ENCODE measurements at regions not wholly inside any gene's neighbourhood (a gene's known extent, or its start where the extent isn't known, plus 50 kb on each side); places are given as distances from the start of the nearest gene placed in this dataset.

- Histone ChIP-seq H3K14ac (ENCODE audit: insufficient read length) (no peak overlapping the region), H3K23ac (ENCODE audit: insufficient read length) (no peak overlapping the region), H3K27me3 (replicated peaks in 1 of 4; ENCODE audit: control insufficient read depth in 3 of 4, extremely low read depth in 1 of 4, insufficient read depth in 3 of 4, low read length in 3 of 4) (no peaks in the 10 kb centered on the region; a peak in 1 of 7 replicates), H3K79me2 (ENCODE audit: control insufficient read depth in 1 of 2, insufficient read depth in 2 of 2, low read length in 2 of 2) (no peaks in the 10 kb centered on the region), H2AFZ (ENCODE audit: low read length) (0 out of 2 replicates have a peak overlapping the region, but pooled peaks have one; percentile 27), H3K18ac (ENCODE audit: extremely low read depth, low read length) (no peak overlapping the region), H2BK20ac (ENCODE audit: low read length) (no peak overlapping the region), H3K36me3 (ENCODE audit: control insufficient read depth in 2 of 4, insufficient read depth in 4 of 4, low read length in 3 of 4) (no peaks in the 10 kb centered on the region), H4K8ac (ENCODE audit: extremely low read depth, insufficient read depth, low read length) (no peak overlapping the region), H3K56ac (replicated peaks; ENCODE audit: insufficient read length, low read depth, low read length) (no peak overlapping the region), H2BK12ac (ENCODE audit: low read depth, low read length) (no peak overlapping the region), H3K79me1 (ENCODE audit: low read depth, low read length) (no peaks in the 10 kb centered on the region), H4K20me1 (replicated peaks in 1 of 2; ENCODE audit: control insufficient read depth in 1 of 2, insufficient read depth in 2 of 2, low read length in 2 of 2) (no peaks in the 10 kb centered on the region), H3K9ac (replicated peaks in 1 of 4; ENCODE audit: extremely low read depth in 1 of 4, low read depth in 3 of 4, low read length in 3 of 4) (no peak overlapping the region), H3K4me3 (ENCODE audit: extremely low read depth in 1 of 4, insufficient read depth in 2 of 4, low read depth in 3 of 4, low read length in 4 of 4) (no peak overlapping the region), H2BK5ac (ENCODE audit: low read depth, low read length) (no peak overlapping the region), H3K23me2 (ENCODE audit: low read depth, low read length) (no peaks in the 10 kb centered on the region), H2AK5ac (ENCODE audit: low read depth, low read length) (no peak overlapping the region; the same call in 1 of the 2 replicates), H2BK120ac (replicated peaks; ENCODE audit: low read depth, low read length) (no peak overlapping the region), H2BK15ac (ENCODE audit: low read length) (no peak overlapping the region), H3K4me1 (replicated peaks in 1 of 4; ENCODE audit: control insufficient read depth in 3 of 4, insufficient read depth in 4 of 4, low read length in 3 of 4) (peaks cover 0 to 10% (median 6%) of the 10 kb centered on the region in 4 experiments; a peak in 5 of 7 replicates), H4K5ac (ENCODE audit: insufficient read length, low read depth, low read length) (no peak overlapping the region), H3K4me2 (ENCODE audit: insufficient read depth in 1 of 2, low read depth in 2 of 2, low read length in 2 of 2) (no peak overlapping the region), H3K9me3 (ENCODE audit: insufficient read depth in 2 of 2, low read depth in 1 of 2, low read length in 1 of 2) (no peaks in the 10 kb centered on the region), H4K91ac (replicated peaks; ENCODE audit: insufficient read length, low read length) (peak overlapping the region; percentile 7), H3K27ac (ENCODE audit: low read depth, low read length) (no peak overlapping the region), H3K4ac (replicated peaks; ENCODE audit: insufficient read length, low read depth, low read length) (no peak overlapping the region)
- FAIRE-seq (no peak), DNase-seq (ENCODE audit: low read depth in 1 of 2, low spot score in 2 of 2) (no peak)
- ChIA-PET POLR2A (ENCODE audit: partially characterized antibody) (no interaction called here), CTCF (ENCODE audit: partially characterized antibody) (interaction anchor here (0.7 to 7.7 kb wide), 9 partner anchors 12 to 354 kb away, joined by 3 to 142 read pairs (median 4); no protein-coding TSS in a partner anchor)
- 74% methylated on average over 5 of the region's 5 CpGs; no CpG with 5 or more reads in 1 of the 2 experiments for WGBS, 2 experiments (ENCODE audit: extremely low coverage in 1 of 2, insufficient coverage in 1 of 2, insufficient read length in 1 of 2, insufficient replicate concordance in 2 of 2, low coverage in 1 of 2, low lambda C conversion rate in 2 of 2, missing lambda C conversion rate in 1 of 2)
- no peak for TF ChIP-seq RXRA (IDR thresholded peaks at IDR 0.05; ENCODE audit: insufficient read depth, low read depth, low read length)
- no peak for TF ChIP-seq YY1 (IDR thresholded peaks at IDR 0.05; ENCODE audit: low read depth, low read length)
- TF ChIP-seq TAF7 (optimal IDR thresholded peaks at IDR 0.05; ENCODE audit: borderline replicate concordance, low read depth, low read length): no peak
- TF ChIP-seq CBX8 (IDR thresholded peaks at IDR 0.05; ENCODE audit: borderline replicate concordance, low read depth, low read length): no peak
- no peak for TF ChIP-seq EZH2 (IDR thresholded peaks at IDR 0.05; ENCODE audit: low read depth, low read length, severe bottlenecking)
- TF ChIP-seq EP300 (IDR thresholded peaks at IDR 0.05; ENCODE audit: borderline replicate concordance in 1 of 2, low read depth in 2 of 2, low read length in 2 of 2): no peak
- no peak for TF ChIP-seq NANOG (IDR thresholded peaks at IDR 0.05; ENCODE audit: insufficient read depth, low read depth, low read length, poor library complexity, severe bottlenecking)
- TF ChIP-seq ASH2L (IDR thresholded peaks at IDR 0.05; ENCODE audit: low read length): no peak
- TF ChIP-seq SP1 (IDR thresholded peaks at IDR 0.05; ENCODE audit: low read depth, low read length): no peak
- no peak for TF ChIP-seq POLR2A (IDR thresholded peaks at IDR 0.05; ENCODE audit: control extremely low read depth in 1 of 2, low read depth in 2 of 2, low read length in 2 of 2)
- no peak for TF ChIP-seq RNF2 (IDR thresholded peaks at IDR 0.05; ENCODE audit: borderline replicate concordance, low read depth, low read length, missing control alignments, poor library complexity, severe bottlenecking)
- no peak for TF ChIP-seq TEAD4 (IDR thresholded peaks at IDR 0.05; ENCODE audit: low read depth, low read length)
Observed at GRCh38 chr14:22476005-22476751, 112.8 kb downstream of the DAD1 start.
